ENCODE measurements at regions not wholly inside any gene's neighbourhood (a gene's known extent, or its start where the extent isn't known, plus 50 kb on each side); places are given as distances from the start of the nearest gene placed in this dataset.

GRCh38 chr6:22696481-22696880, 127.1 kb downstream of the HDGFL1 start:
- no peak for TF ChIP-seq POLR2A (IDR thresholded peaks at IDR 0.05)
- no peak for TF ChIP-seq CTCF (IDR thresholded peaks at IDR 0.05)

Measured in right lobe of liver (tissue), 4 donors.